GM19463 (cell line): ENCODE measurements at regions not wholly inside any gene's neighbourhood (a gene's known extent, or its start where the extent isn't known, plus 50 kb on each side); places are given as distances from the start of the nearest gene placed in this dataset.
"Not testable (repeated sequence)": the region's sequence is repeated elsewhere in the genome, so short reads cannot be mapped to it uniquely, and the experiment has no call there.

ENCODE experiments used
- ATAC-seq: cut with Tn5 transposase; IDR thresholded peaks from one replicate; pipeline ENCODE4 v1.9.1; 2021; ENCODE audit warnings: mild to moderate bottlenecking, moderate library complexity; ENCODE audit not compliant: unreplicated experiment

DNA sequence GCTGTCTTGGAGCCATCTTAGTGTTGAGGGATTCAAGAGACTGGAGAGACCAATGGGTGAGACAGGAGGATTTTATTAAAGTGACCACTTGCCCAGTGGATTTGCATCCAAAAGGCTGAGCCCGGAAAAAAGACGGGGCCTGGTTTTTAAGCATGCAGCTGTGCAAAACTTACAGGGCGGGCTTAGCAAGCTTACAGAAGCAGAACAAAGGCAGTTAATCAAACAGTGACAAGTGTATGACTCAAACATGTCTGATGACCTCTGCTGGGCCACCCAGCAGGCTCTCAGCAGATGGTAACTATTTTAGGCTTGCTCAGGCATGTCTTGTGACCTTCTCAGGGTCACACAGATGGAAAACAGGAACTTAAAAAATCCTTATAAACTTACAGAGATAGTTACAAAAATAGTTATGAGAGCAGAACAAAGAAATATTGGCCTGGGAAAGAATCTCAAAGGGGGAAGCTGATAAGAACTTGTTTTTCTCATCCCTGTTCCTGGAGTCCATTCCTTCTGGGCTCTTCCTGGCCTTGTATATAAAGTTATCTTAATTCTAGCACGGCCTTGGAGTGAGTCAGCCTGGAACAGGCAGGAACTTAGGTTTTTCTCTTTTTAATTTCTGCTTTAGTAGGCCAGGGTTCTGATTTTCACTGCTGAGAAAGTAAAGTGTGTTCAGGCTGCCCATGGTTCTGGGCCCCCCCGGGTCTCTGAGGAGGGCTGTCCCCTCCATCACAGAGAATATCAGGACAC lies 141.3 kb downstream of the CCDC74A start:
- ATAC-seq, result not testable (repeated sequence)

GRCh38 chr2:131671841-131672470 lies 144.3 kb downstream of the CCDC74A start:
- ATAC-seq, result not testable (repeated sequence)

- peak; percentile 82 for ATAC-seq
These were observed 145.0 kb downstream of the CCDC74A start for GRCh38 chr2:131672471-131673399.

GRCh38 chr2:131673400-131674173 lies 145.9 kb downstream of the CCDC74A start:
- ATAC-seq, result peak; percentile 92

DNA sequence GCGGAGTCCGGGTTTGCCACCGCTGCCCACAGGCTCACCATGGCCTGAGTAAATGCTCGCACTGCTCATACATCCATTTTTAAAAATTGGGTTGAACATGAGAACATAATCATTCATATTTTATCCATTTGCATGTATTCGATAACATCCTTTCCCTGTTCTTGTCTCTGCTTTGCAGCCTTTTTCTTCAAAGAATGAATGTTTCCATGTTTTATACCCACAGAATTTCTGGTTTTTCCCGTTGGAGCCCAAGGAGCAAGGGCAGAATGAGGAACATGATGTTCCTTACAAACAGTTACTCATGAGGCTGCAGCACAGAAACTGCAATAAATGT lies 146.5 kb downstream of the CCDC74A start:
- ATAC-seq, result no peak

DNA sequence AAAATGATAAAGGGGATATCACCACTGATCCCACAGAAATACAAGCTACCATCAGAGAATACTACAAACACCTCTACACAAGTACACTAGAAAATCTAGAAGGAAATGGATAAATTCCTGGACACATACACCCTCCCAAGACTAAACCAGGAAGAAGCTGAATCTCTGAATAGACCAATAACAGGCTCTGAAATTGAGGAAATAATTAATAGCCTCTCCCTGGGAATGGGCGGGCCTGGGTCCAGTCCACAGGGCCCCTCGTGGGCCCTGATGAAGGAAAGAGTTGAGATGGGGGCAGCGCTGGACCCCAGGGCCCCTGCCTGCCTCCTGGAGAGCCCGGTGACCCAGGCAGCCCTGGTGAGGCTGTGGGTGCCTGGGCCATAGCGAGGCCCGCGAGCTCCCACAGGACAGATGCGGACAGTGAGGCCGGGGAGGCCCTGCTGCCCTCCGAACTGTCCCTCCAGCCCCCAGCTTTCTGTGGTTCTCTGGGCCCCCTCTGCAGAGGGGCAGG lies 154.0 kb downstream of the CCDC74A start:
- peak; percentile 5 for ATAC-seq

- ATAC-seq, result peak; percentile 99
These were observed 154.6 kb downstream of the CCDC74A start for GRCh38 chr2:131682122-131682944.

- ATAC-seq, result peak; percentile 26
These were observed 155.2 kb downstream of the CCDC74A start for GRCh38 chr2:131682945-131683330.

GRCh38 chr2:131684631-131685316 lies 157.1 kb downstream of the CCDC74A start:
- not testable (repeated sequence) for ATAC-seq

DNA sequence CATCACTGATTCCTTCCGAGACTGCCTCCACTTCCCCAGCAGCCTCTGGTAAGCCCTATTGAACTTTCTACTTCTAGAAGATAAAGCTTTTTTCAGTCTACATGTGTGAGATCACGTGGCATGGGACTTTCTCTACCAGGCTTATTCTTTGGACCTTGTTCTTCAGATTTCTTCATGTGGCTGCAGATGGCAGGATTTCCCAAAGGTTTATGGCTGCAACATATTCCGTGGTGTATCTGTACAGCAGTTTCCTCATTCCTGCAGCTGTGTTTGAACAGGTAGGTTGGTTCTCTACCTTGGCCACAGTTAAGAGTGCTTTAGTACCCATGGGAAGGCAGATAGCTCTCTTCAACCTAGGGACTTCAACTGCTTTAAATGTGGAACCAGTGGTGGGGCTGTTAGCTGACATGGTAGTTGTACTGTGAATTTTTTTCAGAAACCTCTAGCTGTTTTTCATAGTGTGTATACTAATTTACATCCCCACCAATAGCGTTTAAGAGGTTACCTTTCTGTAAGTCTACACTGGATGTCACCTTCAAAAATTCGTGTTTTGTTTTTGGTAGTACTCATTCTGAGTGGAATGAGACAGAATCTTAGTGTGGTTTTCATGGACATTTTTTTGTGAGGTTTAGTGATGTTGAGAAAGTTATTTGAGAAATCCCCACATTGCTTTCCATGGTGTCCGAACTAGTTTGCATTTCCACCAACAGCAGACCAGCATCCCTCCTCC lies 158.6 kb downstream of the CCDC74A start:
- ATAC-seq, result not testable (repeated sequence)

- ATAC-seq, result not testable (repeated sequence)
These were observed 159.2 kb downstream of the CCDC74A start for GRCh38 chr2:131686894-131687238.

- not testable (repeated sequence) for ATAC-seq
These were observed 161.4 kb downstream of the CCDC74A start for GRCh38 chr2:131689066-131689465.

DNA sequence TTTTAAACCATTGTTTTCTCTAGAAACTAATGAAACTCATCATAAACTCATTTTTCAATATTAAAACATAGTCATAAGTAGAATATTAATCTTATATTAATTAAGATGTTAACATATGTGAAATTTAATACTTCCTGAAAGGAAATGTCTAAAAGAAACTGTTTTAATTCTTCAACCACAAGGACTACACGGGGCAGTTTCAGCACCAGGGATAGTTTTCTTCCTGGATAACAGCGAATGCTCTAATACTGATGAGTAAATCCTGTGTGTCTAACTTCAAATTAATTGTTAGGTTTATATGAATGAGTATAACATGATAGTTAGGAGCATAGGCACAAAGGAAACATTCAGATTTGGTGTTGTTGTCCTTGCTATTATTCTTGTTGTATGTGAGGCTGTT lies 183.6 kb downstream of the CCDC74A start:
- ATAC-seq, result not testable (repeated sequence)

DNA sequence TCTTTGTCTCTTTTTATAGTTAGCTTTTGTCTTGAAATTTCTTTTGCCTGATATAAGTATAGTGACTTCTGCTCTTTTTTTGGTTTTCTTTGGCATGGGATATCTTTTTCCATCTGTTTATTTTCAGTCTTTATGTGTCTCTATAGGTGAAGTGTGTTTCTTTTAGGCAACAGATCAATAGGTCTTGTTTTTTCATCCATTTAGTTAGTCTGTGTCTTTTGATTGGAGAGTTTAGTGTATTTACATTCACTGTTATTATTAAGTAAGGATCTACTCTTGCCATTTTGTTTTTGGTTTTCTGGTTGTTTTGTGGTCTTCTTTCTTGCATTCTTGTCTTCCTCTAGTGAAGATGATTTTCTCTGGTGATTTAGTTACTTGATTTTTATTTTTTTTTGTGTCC lies 190.2 kb downstream of the CCDC74A start:
- not testable (repeated sequence) for ATAC-seq

DNA sequence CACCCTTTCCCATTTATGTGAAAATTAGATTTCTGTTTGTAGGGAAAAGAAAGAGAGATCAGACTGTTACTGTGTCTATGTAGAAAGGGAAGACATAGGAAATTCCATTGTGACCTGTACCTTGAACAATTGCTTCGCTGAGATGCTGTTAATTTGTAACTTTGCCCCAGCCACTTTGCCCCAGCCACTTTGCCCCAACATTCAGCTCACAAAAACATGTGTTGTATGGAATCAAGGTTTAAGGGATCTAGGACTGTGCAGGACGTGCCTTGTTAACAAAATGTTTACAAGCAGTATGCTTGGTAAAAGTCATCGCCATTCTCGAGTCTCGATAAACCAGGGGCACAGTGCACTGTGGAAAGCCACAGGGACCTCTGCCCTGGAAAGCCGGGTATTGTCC lies 193.5 kb downstream of the CCDC74A start:
- ATAC-seq, result not testable (repeated sequence)

GRCh38 chr2:131722256-131722655 lies 194.6 kb downstream of the CCDC74A start:
- not testable (repeated sequence) for ATAC-seq

- no peak for ATAC-seq
These were observed 196.3 kb downstream of the CCDC74A start for GRCh38 chr2:131724019-131724418.

DNA sequence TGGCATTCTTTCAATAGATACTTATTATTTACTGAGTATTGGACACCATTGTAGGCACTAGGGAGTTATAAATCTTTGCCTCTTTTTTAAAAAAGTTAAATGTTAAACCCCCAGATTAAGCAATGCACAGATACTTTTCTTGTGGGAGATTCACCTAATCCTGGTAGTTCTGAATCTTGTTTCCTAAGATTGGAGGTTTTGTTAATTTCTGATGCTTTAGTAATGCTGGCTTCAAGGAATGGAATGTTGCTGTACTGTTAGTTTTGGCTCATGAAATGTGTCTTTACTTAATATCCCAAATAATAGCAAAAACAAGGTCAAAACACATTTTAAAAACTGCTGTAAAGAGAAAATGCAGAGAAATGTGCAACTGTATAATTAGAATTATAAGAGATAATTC lies 200.8 kb downstream of the CCDC74A start:
- not testable (repeated sequence) for ATAC-seq
